MM.1S (cell line): ENCODE measurements at regions not wholly inside any gene's neighbourhood (a gene's known extent, or its start where the extent isn't known, plus 50 kb on each side); places are given as distances from the start of the nearest gene placed in this dataset.

Source experiments
- EZH2 ChIP-seq: fragments of 300-600 bp; sonication (generic); optimal IDR thresholded peaks from 2 replicates; pipeline ENCODE3; 2017; ENCODE audit warnings: low read depth, mild to moderate bottlenecking, antibody characterized with exemption, low read length, mixed read lengths
- EZH2phosphoT487 ChIP-seq: fragments of 300-600 bp; sonication (generic); IDR thresholded peaks from 2 replicates; pipeline ENCODE4 v1.6.1; 2018; ENCODE audit warnings: antibody characterized with exemption, low read length
- TF ChIP-seq, protein P1 (sequence below): fragments of 300-600 bp; sonication (generic); IDR thresholded peaks from 2 replicates; pipeline ENCODE4 v1.5.1; 2016; ENCODE audit warnings: antibody characterized with exemption, low read length, mixed read lengths

DNA sequence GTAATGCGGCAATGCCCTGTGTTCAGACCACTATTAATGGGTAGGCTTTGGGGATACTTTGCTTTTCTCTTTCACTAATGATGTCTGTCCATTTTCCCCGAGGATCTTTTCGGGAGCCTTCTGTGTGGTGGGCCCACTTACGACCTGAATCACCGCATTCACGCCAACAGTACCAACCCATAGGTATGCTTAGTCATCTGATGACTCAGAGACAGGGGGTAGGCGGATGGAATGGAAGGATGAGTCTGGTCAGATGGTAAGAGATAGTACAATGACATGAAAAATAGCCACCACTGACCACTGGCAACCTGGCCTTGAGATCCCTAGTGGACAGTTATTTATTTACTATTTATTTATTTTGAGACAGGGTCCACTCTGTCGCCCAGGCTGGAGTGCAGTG lies 76.0 kb upstream of the DHRSX start:
- TF ChIP-seq EZH2phosphoT487 (no peak), EZH2 (no peak)
- TF ChIP-seq, protein P1, sequence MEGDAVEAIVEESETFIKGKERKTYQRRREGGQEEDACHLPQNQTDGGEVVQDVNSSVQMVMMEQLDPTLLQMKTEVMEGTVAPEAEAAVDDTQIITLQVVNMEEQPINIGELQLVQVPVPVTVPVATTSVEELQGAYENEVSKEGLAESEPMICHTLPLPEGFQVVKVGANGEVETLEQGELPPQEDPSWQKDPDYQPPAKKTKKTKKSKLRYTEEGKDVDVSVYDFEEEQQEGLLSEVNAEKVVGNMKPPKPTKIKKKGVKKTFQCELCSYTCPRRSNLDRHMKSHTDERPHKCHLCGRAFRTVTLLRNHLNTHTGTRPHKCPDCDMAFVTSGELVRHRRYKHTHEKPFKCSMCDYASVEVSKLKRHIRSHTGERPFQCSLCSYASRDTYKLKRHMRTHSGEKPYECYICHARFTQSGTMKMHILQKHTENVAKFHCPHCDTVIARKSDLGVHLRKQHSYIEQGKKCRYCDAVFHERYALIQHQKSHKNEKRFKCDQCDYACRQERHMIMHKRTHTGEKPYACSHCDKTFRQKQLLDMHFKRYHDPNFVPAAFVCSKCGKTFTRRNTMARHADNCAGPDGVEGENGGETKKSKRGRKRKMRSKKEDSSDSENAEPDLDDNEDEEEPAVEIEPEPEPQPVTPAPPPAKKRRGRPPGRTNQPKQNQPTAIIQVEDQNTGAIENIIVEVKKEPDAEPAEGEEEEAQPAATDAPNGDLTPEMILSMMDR = no peak
